C4-2B (cell line): ENCODE measurements at regions not wholly inside any gene's neighbourhood (a gene's known extent, or its start where the extent isn't known, plus 50 kb on each side); places are given as distances from the start of the nearest gene placed in this dataset.

Experiments used
- ZFX ChIP-seq: fragments of 450-650 bp; IDR thresholded peaks from 2 replicates; pipeline ENCODE4 v1.6.1; 2017
- TF ChIP-seq, protein P1 (sequence below): fragments of 450-650 bp; conservative IDR thresholded peaks from 2 replicates; pipeline ENCODE4 v1.5.1; 2017; ENCODE audit warnings: mild to moderate bottlenecking

DNA sequence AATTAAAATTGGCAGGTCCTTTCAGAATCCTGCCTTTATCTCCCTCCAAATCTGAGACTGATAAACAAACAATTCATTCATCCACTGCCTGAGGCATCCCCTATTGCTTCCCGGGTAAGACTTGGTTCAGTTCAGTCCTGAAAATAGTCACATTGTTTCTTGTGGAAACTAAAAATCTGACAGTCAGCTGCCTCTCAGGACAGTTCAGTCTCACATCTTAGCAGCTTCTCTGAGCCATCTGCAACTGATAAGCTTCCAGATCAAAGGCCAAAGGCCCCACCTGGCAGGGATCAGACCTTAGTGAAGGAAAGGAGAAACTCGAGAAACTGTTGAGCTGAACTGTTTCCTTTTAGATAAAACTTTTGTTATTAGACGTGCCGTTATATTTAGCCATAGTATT is 264.5 kb downstream of the IL15 start:
- TF ChIP-seq, protein P1, sequence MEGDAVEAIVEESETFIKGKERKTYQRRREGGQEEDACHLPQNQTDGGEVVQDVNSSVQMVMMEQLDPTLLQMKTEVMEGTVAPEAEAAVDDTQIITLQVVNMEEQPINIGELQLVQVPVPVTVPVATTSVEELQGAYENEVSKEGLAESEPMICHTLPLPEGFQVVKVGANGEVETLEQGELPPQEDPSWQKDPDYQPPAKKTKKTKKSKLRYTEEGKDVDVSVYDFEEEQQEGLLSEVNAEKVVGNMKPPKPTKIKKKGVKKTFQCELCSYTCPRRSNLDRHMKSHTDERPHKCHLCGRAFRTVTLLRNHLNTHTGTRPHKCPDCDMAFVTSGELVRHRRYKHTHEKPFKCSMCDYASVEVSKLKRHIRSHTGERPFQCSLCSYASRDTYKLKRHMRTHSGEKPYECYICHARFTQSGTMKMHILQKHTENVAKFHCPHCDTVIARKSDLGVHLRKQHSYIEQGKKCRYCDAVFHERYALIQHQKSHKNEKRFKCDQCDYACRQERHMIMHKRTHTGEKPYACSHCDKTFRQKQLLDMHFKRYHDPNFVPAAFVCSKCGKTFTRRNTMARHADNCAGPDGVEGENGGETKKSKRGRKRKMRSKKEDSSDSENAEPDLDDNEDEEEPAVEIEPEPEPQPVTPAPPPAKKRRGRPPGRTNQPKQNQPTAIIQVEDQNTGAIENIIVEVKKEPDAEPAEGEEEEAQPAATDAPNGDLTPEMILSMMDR, result no peak
- no peak for TF ChIP-seq ZFX
